HCT116 (cell line): ENCODE measurements at regions not wholly inside any gene's neighbourhood (a gene's known extent, or its start where the extent isn't known, plus 50 kb on each side); places are given as distances from the start of the nearest gene placed in this dataset.

Source experiments
- ATAC-seq: fragments of 200-7000 bp; cut with Tn5 transposase; 2 replicates; pipeline ENCODE4 v1.9.1; 2020; ENCODE audit warnings: mild to moderate bottlenecking, moderate library complexity
- BruUV-seq: library from RNA; stranded (reverse); fragments of 400-500 nt; replicated peaks from 2 replicates; lab custom pipeline; 2021; lab: Mats Ljungman, UMichigan
- CTCF ChIA-PET: fragments of 300-600 bp; sonication (Branson Sonifier 250); formaldehyde crosslinking; loops from one replicate; lab custom pipeline; 2021; ENCODE audit warnings: antibody characterized with exemption; lab: Charles Lee
- POLR2A ChIA-PET: fragments of 300-600, 350-600 bp; sonication (Branson Sonifier 250); formaldehyde crosslinking; loops from one replicate; lab custom pipeline; 2021; ENCODE audit warnings: antibody characterized with exemption; lab: Charles Lee
- RAD21 ChIA-PET, 2 experiments: fragments of 300-600 bp; sonication (Branson Sonifier 250); formaldehyde crosslinking; loops; one replicate each; lab custom pipeline; 2023; ENCODE audit warnings: low total read pairs in 2 of 2; ENCODE audit not compliant: uncharacterized antibody in 2 of 2, unreplicated experiment in 2 of 2, low non-redundant PET in 1 of 2; lab: Charles Lee
- DNase-seq: peaks from one replicate; pipeline ENCODE4 v3.0.0-alpha.2; 2010; ENCODE audit warnings: low read depth, low spot score
- H2AFZ ChIP-seq: fragments of 200-600 bp; shearing (Covaris generic), sonication (generic); 2 replicates; pipeline ENCODE4 v1.6.1; 2017; ENCODE audit warnings: low read depth, mixed run types, mixed read lengths, antibody characterized with exemption, low read length; ENCODE audit not compliant: poor library complexity, severe bottlenecking
- H3K27ac ChIP-seq: 2 replicates; pipeline ENCODE4 v1.5.1; 2012; ENCODE audit warnings: low read depth, low read length
- H3K27me3 ChIP-seq: fragments of 200-600 bp; sonication (generic); 2 replicates; pipeline ENCODE4 v1.6.1; 2016; ENCODE audit warnings: mixed run types, low read length, mixed read lengths; ENCODE audit not compliant: insufficient read depth
- H3K36me3 ChIP-seq, 2 experiments: fragments of 200-500 bp in 1 of 2; fragments of 200-600 bp in 1 of 2; sonication (Bioruptor generic) in 1 of 2; sonication (generic) in 1 of 2; 2 replicates each; pipeline versions ENCODE4 v1.5.1 to v1.6.1; 2014 to 2016; ENCODE audit warnings: low read length in 2 of 2, inconsistent platforms in 1 of 2, mixed read lengths in 1 of 2, mixed run types in 1 of 2; ENCODE audit not compliant: insufficient read depth in 2 of 2, control insufficient read depth in 1 of 2
- H3K4me1 ChIP-seq, 2 experiments: fragments of 200-600 bp in 1 of 2; sonication (generic) in 1 of 2; 2 replicates each; pipeline versions ENCODE4 v1.5.1 to v1.6.1; 2012 to 2017; ENCODE audit warnings: low read length in 2 of 2, inconsistent platforms in 1 of 2, mild to moderate bottlenecking in 1 of 2, mixed read lengths in 1 of 2, mixed run types in 1 of 2, moderate library complexity in 1 of 2; ENCODE audit not compliant: insufficient read depth in 2 of 2, control insufficient read depth in 1 of 2
- H3K4me2 ChIP-seq: fragments of 200-600 bp; sonication (generic); 2 replicates; pipeline ENCODE4 v1.6.1; 2017; ENCODE audit warnings: mixed run types, low read length, mixed read lengths
- H3K4me3 ChIP-seq, 2 experiments: fragments of 200-600 bp in 1 of 2; sonication (generic) in 1 of 2; replicated peaks in 1 of 2; 2 replicates each; pipeline ENCODE4 v1.5.1; 2011 to 2016; ENCODE audit warnings: low read length in 2 of 2, control low read depth in 1 of 2, low read depth in 1 of 2, mild to moderate bottlenecking in 1 of 2, mixed read lengths in 1 of 2, mixed run types in 1 of 2
- H3K79me2 ChIP-seq: fragments of 200-600 bp; sonication (generic); 2 replicates; pipeline ENCODE4 v1.6.1; 2017; ENCODE audit warnings: mild to moderate bottlenecking, mixed run types, low read length, moderate library complexity, mixed read lengths; ENCODE audit not compliant: insufficient read depth
- H3K9ac ChIP-seq: fragments of 200-600 bp; sonication (generic); 2 replicates; pipeline ENCODE4 v1.6.1; 2016; ENCODE audit warnings: low read length, mixed read lengths
- H3K9me2 ChIP-seq: fragments of 200-600 bp; sonication (generic), shearing (Covaris generic); 2 replicates; pipeline ENCODE4 v1.6.1; 2017; ENCODE audit warnings: mixed run types, mild to moderate bottlenecking, moderate library complexity; ENCODE audit not compliant: insufficient read depth
- H3K9me3 ChIP-seq, 2 experiments: fragments of 200-500 bp in 1 of 2; fragments of 200-600 bp in 1 of 2; sonication (Bioruptor generic) in 1 of 2; sonication (generic) in 1 of 2; 2 replicates each; pipeline ENCODE4 v1.6.1; 2014 to 2017; ENCODE audit warnings: low read length in 2 of 2, mixed read lengths in 2 of 2, inconsistent platforms in 1 of 2, low read depth in 1 of 2, mild to moderate bottlenecking in 1 of 2, mixed run types in 1 of 2, moderate library complexity in 1 of 2; ENCODE audit not compliant: control insufficient read depth in 1 of 2, insufficient read depth in 1 of 2
- H4K20me1 ChIP-seq: fragments of 200-600 bp; sonication (generic), shearing (Covaris generic); 2 replicates; pipeline ENCODE4 v1.6.1; 2017; ENCODE audit warnings: mixed run types, mild to moderate bottlenecking, moderate library complexity; ENCODE audit not compliant: insufficient read depth
- ATF3 ChIP-seq: IDR thresholded peaks from 2 replicates; pipeline ENCODE4 v1.6.1; 2012
- CBX3 ChIP-seq: IDR thresholded peaks from 2 replicates; pipeline ENCODE4 v1.6.1; 2012; ENCODE audit warnings: low read depth
- EZH2 ChIP-seq: fragments of 200-600 bp; sonication (generic); IDR thresholded peaks from 2 replicates; pipeline ENCODE4 v1.6.1; 2017; ENCODE audit warnings: antibody characterized with exemption, mixed run types
- EZH2phosphoT487 ChIP-seq: fragments of 200-600 bp; IDR thresholded peaks from 2 replicates; pipeline ENCODE4 v1.6.1; 2018; ENCODE audit warnings: antibody characterized with exemption, borderline replicate concordance
- POLR2A ChIP-seq: IDR thresholded peaks from 2 replicates; pipeline ENCODE4 v1.7.0; 2011; ENCODE audit warnings: borderline replicate concordance; ENCODE audit not compliant: insufficient read depth, insufficient read length; ENCODE audit errors: extremely low read depth
- REST ChIP-seq: IDR thresholded peaks from 2 replicates; pipeline ENCODE4 v1.6.1; 2012; ENCODE audit warnings: low read depth
- SRF ChIP-seq: IDR thresholded peaks from 2 replicates; pipeline ENCODE4 v1.6.1; 2012; ENCODE audit warnings: low read depth
- YY1 ChIP-seq: IDR thresholded peaks from 2 replicates; pipeline ENCODE4 v1.6.1; 2011; ENCODE audit warnings: low read length, low read depth, moderate library complexity, mild to moderate bottlenecking; ENCODE audit not compliant: insufficient replicate concordance; ENCODE audit errors: extremely low read depth
- ZBTB33 ChIP-seq: IDR thresholded peaks from 2 replicates; pipeline ENCODE4 v1.6.1; 2011; ENCODE audit warnings: mild to moderate bottlenecking, low read length, moderate library complexity; ENCODE audit not compliant: insufficient replicate concordance; ENCODE audit errors: extremely low read depth
- intact Hi-C: fragments of 100-400 bp; cut with micrococcal nuclease; formaldehyde crosslinking; loops from 2 replicates; pipeline ENCODE4 v1.10.0; 2022

DNA sequence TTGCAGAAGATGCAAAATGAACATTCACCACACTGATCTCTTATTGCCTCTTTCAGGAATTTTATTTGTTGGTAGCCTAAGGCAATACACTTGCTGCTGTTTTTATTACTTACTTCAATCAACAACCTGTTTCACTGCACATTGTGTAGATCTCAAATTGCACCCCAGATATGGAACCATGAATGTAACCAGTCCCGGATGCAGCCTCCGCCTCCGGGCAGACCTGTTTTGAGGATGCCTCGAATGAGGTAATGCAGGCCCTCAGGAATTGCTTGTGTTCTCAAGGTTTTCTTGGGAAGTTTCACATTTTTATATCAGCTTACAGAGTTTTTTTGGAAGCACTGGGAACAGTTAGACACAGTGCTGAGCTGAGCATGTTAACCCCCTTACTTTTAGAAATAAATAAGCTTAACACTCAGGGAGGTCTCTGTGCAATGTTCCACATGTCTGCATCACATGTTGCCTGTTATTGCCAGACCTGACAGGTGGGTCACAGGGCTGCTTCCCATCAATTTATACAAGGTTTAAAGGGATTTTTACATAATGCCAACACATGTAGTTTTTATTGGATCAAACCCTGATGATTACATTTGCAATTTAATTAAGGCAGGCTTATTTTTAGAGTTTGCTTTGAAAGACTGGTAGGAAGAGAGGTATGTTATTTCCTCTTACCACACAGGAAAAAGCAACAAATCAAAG lies 193.1 kb upstream of the POM121L12 start:
- Histone ChIP-seq H3K4me1 (no peaks in the 10 kb centered on the region), H3K4me2 (no peak overlapping the region), H4K20me1 (no peaks in the 10 kb centered on the region)
- TF ChIP-seq REST = no peak
- TF ChIP-seq ZBTB33 = no peak
- no peak for TF ChIP-seq POLR2A
- TF ChIP-seq EZH2 = no peak
- TF ChIP-seq YY1 = no peak
- no peak for TF ChIP-seq ATF3
- TF ChIP-seq EZH2phosphoT487 = no peak
- TF ChIP-seq CBX3 = no peak
- no peak for TF ChIP-seq SRF
- TF ChIP-seq, all 23 proteins: peak for 0
- Histone ChIP-seq H3K9me2 (no peaks in the 10 kb centered on the region), H3K36me3 (no peaks in the 10 kb centered on the region), H2AFZ (no peak overlapping the region), H3K9ac (no peak overlapping the region), H3K9me3 (peaks cover 14 to 17% of the 10 kb centered on the region in 2 experiments; a peak in 2 of 4 replicates), H3K4me3 (no peak overlapping the region), H3K27ac (no peak overlapping the region), H3K27me3 (no peaks in the 10 kb centered on the region), H3K79me2 (no peaks in the 10 kb centered on the region)
- BruUV-seq = no TSS peak
- RAD21 ChIA-PET = no interaction called here
- intact Hi-C loops = no loop called here
- no peak for ATAC-seq
- POLR2A ChIA-PET = no interaction called here
- DNase-seq = no peak
- CTCF ChIA-PET = no interaction called here
